Liver (tissue), 8 donors: ENCODE measurements at regions not wholly inside any gene's neighbourhood (a gene's known extent, or its start where the extent isn't known, plus 50 kb on each side); places are given as distances from the start of the nearest gene placed in this dataset.

ENCODE experiments used
- DNase-seq: peaks from one replicate; pipeline ENCODE4 v3.0.0-alpha.2; 2017; ENCODE audit warnings: low spot score
- H3K27ac ChIP-seq, 2 donors: one replicate each; pipeline ENCODE4 v1.7.0; 2013; ENCODE audit warnings: inconsistent platforms in 2 of 2, low read length in 2 of 2, control low read depth in 1 of 2, low read depth in 1 of 2, mild to moderate bottlenecking in 1 of 2
- H3K27me3 ChIP-seq, 4 donors: one replicate each; pipeline versions ENCODE4 v1.6.1 to v1.7.0; 2013; ENCODE audit warnings: low read length in 3 of 4, inconsistent platforms in 1 of 4, mild to moderate bottlenecking in 1 of 4, moderate library complexity in 1 of 4; ENCODE audit not compliant: control insufficient read depth in 4 of 4, insufficient read depth in 4 of 4
- H3K36me3 ChIP-seq, 4 donors: one replicate each; pipeline versions ENCODE4 v1.6.1 to v1.7.0; 2013; ENCODE audit warnings: low read length in 3 of 4, mild to moderate bottlenecking in 3 of 4, low read depth in 1 of 4, moderate library complexity in 1 of 4; ENCODE audit not compliant: control insufficient read depth in 4 of 4, insufficient read depth in 3 of 4
- H3K4me1 ChIP-seq, 4 donors: one replicate each; pipeline versions ENCODE4 v1.6.1 to v1.7.0; 2013; ENCODE audit warnings: low read length in 3 of 4, mild to moderate bottlenecking in 3 of 4, moderate library complexity in 1 of 4; ENCODE audit not compliant: control insufficient read depth in 4 of 4, insufficient read depth in 4 of 4
- H3K4me3 ChIP-seq, 3 donors: one replicate each; pipeline versions ENCODE4 v1.6.1 to v1.7.0; 2013; ENCODE audit warnings: low read length in 3 of 3, control low read depth in 1 of 3, low read depth in 1 of 3, mild to moderate bottlenecking in 1 of 3
- H3K9ac ChIP-seq, 2 donors: one replicate each; pipeline ENCODE4 v1.7.0; 2013; ENCODE audit warnings: low read length in 2 of 2, mild to moderate bottlenecking in 2 of 2, moderate library complexity in 2 of 2, control low read depth in 1 of 2, low read depth in 1 of 2
- H3K9me3 ChIP-seq, 4 donors: one replicate each; pipeline versions ENCODE4 v1.6.1 to v1.7.0; 2013; ENCODE audit warnings: low read length in 3 of 4; ENCODE audit not compliant: control insufficient read depth in 4 of 4
- EGR1 ChIP-seq, 2 donors: IDR thresholded peaks; 2 replicates each; pipeline ENCODE4 v1.6.1; 2016 to 2018; ENCODE audit warnings: antibody characterized with exemption in 2 of 2, low read depth in 2 of 2
- FOXA1 ChIP-seq: IDR thresholded peaks from 2 replicates; pipeline ENCODE4 v1.6.1; 2016; ENCODE audit warnings: antibody characterized with exemption
- FOXA2 ChIP-seq: IDR thresholded peaks from 2 replicates; pipeline ENCODE4 v1.6.1; 2016; ENCODE audit warnings: antibody characterized with exemption
- GABPA ChIP-seq, 2 donors: IDR thresholded peaks in 1 of 2; conservative IDR thresholded peaks in 1 of 2; 2 replicates each; pipeline ENCODE4 v1.6.1; 2016; ENCODE audit warnings: antibody characterized with exemption in 2 of 2, mild to moderate bottlenecking in 1 of 2, moderate library complexity in 1 of 2
- HNF4A ChIP-seq, 2 donors: conservative IDR thresholded peaks; 2 replicates each; pipeline ENCODE4 v1.6.1; 2016; ENCODE audit warnings: antibody characterized with exemption in 2 of 2, mild to moderate bottlenecking in 2 of 2
- HNF4G ChIP-seq: IDR thresholded peaks from 2 replicates; pipeline ENCODE4 v1.6.1; 2016; ENCODE audit warnings: antibody characterized with exemption
- JUND ChIP-seq, 2 donors: IDR thresholded peaks; 2 replicates each; pipeline ENCODE4 v1.6.1; 2016; ENCODE audit warnings: antibody characterized with exemption in 2 of 2
- NR2F2 ChIP-seq: IDR thresholded peaks from 2 replicates; pipeline ENCODE4 v1.6.1; 2016; ENCODE audit warnings: antibody characterized with exemption
- RAD21 ChIP-seq, 2 donors: IDR thresholded peaks; 2 replicates each; pipeline ENCODE4 v1.6.1; 2016; ENCODE audit warnings: antibody characterized with exemption in 2 of 2, mild to moderate bottlenecking in 2 of 2
- RXRA ChIP-seq, 2 donors: IDR thresholded peaks; 2 replicates each; pipeline ENCODE4 v1.6.1; 2017 to 2018; ENCODE audit warnings: antibody characterized with exemption in 2 of 2, mild to moderate bottlenecking in 1 of 2
- SP1 ChIP-seq: IDR thresholded peaks from 2 replicates; pipeline ENCODE4 v1.6.1; 2018; ENCODE audit warnings: antibody characterized with exemption, mild to moderate bottlenecking
- TAF1 ChIP-seq: conservative IDR thresholded peaks from 2 replicates; pipeline ENCODE4 v1.6.1; 2016; ENCODE audit warnings: antibody characterized with exemption, mild to moderate bottlenecking
- YY1 ChIP-seq: IDR thresholded peaks from 2 replicates; pipeline ENCODE4 v1.6.1; 2016; ENCODE audit warnings: antibody characterized with exemption, mild to moderate bottlenecking
- WGBS: extraction: QIAGEN DNeasy Blood & Tissue Kit; methylation state at CpG from one replicate; pipeline ENCODE4 v1.1.7; 2013; 5-methylcytosine and 5-hydroxymethylcytosine counted together
- TF ChIP-seq, protein P1 (sequence below): IDR thresholded peaks from 2 replicates; pipeline ENCODE4 v1.6.1; 2016; ENCODE audit warnings: antibody characterized with exemption
- TF ChIP-seq, protein P2 (sequence below): IDR thresholded peaks from 2 replicates; pipeline ENCODE4 v1.6.1; 2016; ENCODE audit warnings: antibody characterized with exemption
- TF ChIP-seq, protein P3 (sequence below): IDR thresholded peaks from 2 replicates; pipeline ENCODE4 v1.6.1; 2016; ENCODE audit warnings: antibody characterized with exemption
- TF ChIP-seq, protein P4 (sequence below): fragments of 150-350 bp; IDR thresholded peaks from 2 replicates; pipeline ENCODE4 v1.5.1; 2017; ENCODE audit warnings: improper control_type of control experiment, low read depth, low read length; ENCODE audit not compliant: missing input control
- TF ChIP-seq, protein P5 (sequence below): IDR thresholded peaks from 2 replicates; pipeline ENCODE4 v1.6.1; 2016; ENCODE audit warnings: antibody characterized with exemption, mild to moderate bottlenecking
- donor health status: healthy.
- donor health status: healthy.
- donor health status: healthy.
- donor health status: healthy.
- donor health status: healthy.

DNA sequence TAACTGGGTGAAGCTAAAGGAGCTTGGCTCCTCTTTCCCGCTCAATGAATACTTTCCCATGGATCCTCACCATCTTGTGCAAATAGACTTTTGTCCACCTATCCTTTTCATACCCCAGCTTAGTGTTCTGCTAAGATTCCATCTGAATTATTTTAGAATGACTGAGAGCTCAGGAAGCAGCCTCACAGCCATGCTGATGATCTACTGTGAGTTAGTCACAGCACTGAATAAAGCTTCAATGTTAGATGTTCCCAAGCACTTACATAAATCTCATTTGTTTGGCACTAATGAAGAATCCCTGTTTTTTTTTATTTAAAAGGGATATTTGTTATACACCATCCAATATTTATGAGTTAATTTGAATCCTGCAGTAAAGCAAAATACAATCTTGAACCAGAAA, 317.6 kb upstream of the TRPC7 start:
- H3K9ac ChIP-seq: no peak overlapping the region
- H3K4me1 ChIP-seq: no peaks in the 10 kb centered on the region
- no peak overlapping the region for H3K27ac ChIP-seq
- no peak overlapping the region for H3K4me3 ChIP-seq
- peaks cover 0 to 2% (median 0%) of the 10 kb centered on the region in 4 donors for H3K9me3 ChIP-seq
- TF ChIP-seq TAF1: no peak
- TF ChIP-seq RXRA (IDR thresholded peaks at IDR 0.05): no peak
- no peak for TF ChIP-seq HNF4G
- TF ChIP-seq, protein P1, sequence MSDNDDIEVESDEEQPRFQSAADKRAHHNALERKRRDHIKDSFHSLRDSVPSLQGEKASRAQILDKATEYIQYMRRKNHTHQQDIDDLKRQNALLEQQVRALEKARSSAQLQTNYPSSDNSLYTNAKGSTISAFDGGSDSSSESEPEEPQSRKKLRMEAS: no peak
- no peak for TF ChIP-seq FOXA2
- no peak for TF ChIP-seq SP1
- no peak for TF ChIP-seq YY1
- no peak for TF ChIP-seq JUND (IDR thresholded peaks at IDR 0.05)
- no peak for TF ChIP-seq NR2F2
- no peak for TF ChIP-seq FOXA1
- TF ChIP-seq RAD21 (IDR thresholded peaks at IDR 0.05): no peak
- TF ChIP-seq HNF4A (conservative IDR thresholded peaks at IDR 0.05): no peak
- no peaks in the 10 kb centered on the region for H3K27me3 ChIP-seq
- whole genome bisulfite sequencing: 0% methylated on average over 1 of the region's 1 CpG
- no peaks in the 10 kb centered on the region for H3K36me3 ChIP-seq
- DNase-seq: no peak

DNA sequence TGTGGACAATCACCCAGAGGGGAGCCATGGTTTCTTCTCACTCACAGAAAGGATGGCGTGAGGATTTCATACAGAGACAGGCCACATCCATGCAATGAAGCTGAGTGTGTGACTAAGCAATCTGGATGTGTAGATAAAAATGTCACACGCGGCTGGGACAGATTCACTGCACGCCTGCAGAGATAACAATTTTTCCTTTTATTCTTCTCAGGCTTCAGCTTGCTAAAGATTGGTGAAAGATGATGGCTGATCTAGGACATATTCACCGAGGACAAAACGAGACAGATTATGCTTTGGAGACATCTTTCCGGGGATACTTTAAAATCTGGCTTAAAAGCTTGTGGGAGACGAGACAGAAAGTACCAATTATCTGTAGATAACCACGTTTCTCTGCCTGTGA, 313.9 kb upstream of the TRPC7 start:
- WGBS: 69% methylated on average over 9 of the region's 9 CpGs
- TF ChIP-seq EGR1 (IDR thresholded peaks at IDR 0.05; ENCODE audit: low read depth in 2 of 2) (no peak), HNF4A (conservative IDR thresholded peaks at IDR 0.05) (no peak), YY1 (no peak), GABPA (IDR thresholded peaks at IDR 0.05 in 1 of 2, conservative IDR thresholded peaks at IDR 0.05 in 1 of 2) (no peak), JUND (IDR thresholded peaks at IDR 0.05) (no peak), SP1 (no peak), NR2F2 (no peak), RXRA (IDR thresholded peaks at IDR 0.05) (no peak), FOXA2 (no peak), FOXA1 (no peak), HNF4G (no peak), RAD21 (IDR thresholded peaks at IDR 0.05) (no peak)
- TF ChIP-seq, protein P2, sequence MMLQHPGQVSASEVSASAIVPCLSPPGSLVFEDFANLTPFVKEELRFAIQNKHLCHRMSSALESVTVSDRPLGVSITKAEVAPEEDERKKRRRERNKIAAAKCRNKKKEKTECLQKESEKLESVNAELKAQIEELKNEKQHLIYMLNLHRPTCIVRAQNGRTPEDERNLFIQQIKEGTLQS: no peak
- TF ChIP-seq, protein P3, sequence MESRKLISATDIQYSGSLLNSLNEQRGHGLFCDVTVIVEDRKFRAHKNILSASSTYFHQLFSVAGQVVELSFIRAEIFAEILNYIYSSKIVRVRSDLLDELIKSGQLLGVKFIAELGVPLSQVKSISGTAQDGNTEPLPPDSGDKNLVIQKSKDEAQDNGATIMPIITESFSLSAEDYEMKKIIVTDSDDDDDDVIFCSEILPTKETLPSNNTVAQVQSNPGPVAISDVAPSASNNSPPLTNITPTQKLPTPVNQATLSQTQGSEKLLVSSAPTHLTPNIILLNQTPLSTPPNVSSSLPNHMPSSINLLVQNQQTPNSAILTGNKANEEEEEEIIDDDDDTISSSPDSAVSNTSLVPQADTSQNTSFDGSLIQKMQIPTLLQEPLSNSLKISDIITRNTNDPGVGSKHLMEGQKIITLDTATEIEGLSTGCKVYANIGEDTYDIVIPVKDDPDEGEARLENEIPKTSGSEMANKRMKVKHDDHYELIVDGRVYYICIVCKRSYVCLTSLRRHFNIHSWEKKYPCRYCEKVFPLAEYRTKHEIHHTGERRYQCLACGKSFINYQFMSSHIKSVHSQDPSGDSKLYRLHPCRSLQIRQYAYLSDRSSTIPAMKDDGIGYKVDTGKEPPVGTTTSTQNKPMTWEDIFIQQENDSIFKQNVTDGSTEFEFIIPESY: no peak
- TF ChIP-seq, protein P4, sequence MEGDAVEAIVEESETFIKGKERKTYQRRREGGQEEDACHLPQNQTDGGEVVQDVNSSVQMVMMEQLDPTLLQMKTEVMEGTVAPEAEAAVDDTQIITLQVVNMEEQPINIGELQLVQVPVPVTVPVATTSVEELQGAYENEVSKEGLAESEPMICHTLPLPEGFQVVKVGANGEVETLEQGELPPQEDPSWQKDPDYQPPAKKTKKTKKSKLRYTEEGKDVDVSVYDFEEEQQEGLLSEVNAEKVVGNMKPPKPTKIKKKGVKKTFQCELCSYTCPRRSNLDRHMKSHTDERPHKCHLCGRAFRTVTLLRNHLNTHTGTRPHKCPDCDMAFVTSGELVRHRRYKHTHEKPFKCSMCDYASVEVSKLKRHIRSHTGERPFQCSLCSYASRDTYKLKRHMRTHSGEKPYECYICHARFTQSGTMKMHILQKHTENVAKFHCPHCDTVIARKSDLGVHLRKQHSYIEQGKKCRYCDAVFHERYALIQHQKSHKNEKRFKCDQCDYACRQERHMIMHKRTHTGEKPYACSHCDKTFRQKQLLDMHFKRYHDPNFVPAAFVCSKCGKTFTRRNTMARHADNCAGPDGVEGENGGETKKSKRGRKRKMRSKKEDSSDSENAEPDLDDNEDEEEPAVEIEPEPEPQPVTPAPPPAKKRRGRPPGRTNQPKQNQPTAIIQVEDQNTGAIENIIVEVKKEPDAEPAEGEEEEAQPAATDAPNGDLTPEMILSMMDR: no peak
- TF ChIP-seq, protein P5, sequence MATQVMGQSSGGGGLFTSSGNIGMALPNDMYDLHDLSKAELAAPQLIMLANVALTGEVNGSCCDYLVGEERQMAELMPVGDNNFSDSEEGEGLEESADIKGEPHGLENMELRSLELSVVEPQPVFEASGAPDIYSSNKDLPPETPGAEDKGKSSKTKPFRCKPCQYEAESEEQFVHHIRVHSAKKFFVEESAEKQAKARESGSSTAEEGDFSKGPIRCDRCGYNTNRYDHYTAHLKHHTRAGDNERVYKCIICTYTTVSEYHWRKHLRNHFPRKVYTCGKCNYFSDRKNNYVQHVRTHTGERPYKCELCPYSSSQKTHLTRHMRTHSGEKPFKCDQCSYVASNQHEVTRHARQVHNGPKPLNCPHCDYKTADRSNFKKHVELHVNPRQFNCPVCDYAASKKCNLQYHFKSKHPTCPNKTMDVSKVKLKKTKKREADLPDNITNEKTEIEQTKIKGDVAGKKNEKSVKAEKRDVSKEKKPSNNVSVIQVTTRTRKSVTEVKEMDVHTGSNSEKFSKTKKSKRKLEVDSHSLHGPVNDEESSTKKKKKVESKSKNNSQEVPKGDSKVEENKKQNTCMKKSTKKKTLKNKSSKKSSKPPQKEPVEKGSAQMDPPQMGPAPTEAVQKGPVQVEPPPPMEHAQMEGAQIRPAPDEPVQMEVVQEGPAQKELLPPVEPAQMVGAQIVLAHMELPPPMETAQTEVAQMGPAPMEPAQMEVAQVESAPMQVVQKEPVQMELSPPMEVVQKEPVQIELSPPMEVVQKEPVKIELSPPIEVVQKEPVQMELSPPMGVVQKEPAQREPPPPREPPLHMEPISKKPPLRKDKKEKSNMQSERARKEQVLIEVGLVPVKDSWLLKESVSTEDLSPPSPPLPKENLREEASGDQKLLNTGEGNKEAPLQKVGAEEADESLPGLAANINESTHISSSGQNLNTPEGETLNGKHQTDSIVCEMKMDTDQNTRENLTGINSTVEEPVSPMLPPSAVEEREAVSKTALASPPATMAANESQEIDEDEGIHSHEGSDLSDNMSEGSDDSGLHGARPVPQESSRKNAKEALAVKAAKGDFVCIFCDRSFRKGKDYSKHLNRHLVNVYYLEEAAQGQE: no peak
- Histone ChIP-seq H3K27ac (no peak overlapping the region), H3K27me3 (no peaks in the 10 kb centered on the region), H3K36me3 (no peaks in the 10 kb centered on the region), H3K9me3 (no peaks in the 10 kb centered on the region), H3K4me1 (no peaks in the 10 kb centered on the region), H3K9ac (no peak overlapping the region), H3K4me3 (no peak overlapping the region)
- no peak for DNase-seq
